Breast epithelium (tissue), 4 donors: ENCODE measurements at regions not wholly inside any gene's neighbourhood (a gene's known extent, or its start where the extent isn't known, plus 50 kb on each side); places are given as distances from the start of the nearest gene placed in this dataset.

Experiments
- DNase-seq, 2 donors: peaks; one replicate each; pipeline ENCODE4 v3.0.0-alpha.2; 2019; ENCODE audit warnings: low spot score in 2 of 2
- H3K27ac ChIP-seq, 2 donors: fragments of 200-600 bp; sonication (generic) in 1 of 2; one replicate each; pipeline ENCODE4 v1.5.1; 2016 to 2019; ENCODE audit warnings: mild to moderate bottlenecking in 1 of 2
- H3K27me3 ChIP-seq, 2 donors: fragments of 200-600 bp; sonication (generic) in 1 of 2; one replicate each; pipeline versions ENCODE4 v1.5.1 to v1.6.0; 2017 to 2019; ENCODE audit warnings: control low read depth in 1 of 2, mild to moderate bottlenecking in 1 of 2
- H3K36me3 ChIP-seq: fragments of 200-600 bp; one replicate; pipeline ENCODE4 v1.5.1; 2019
- H3K4me1 ChIP-seq, 2 donors: fragments of 200-600 bp; sonication (generic); one replicate each; pipeline ENCODE4 v1.5.1; 2016 to 2019; ENCODE audit warnings: control low read depth in 1 of 2
- H3K4me3 ChIP-seq, 3 donors: fragments of 200-600 bp; sonication (generic); 1 replicate in 2 of 3; 2 replicates in 1 of 3; pipeline ENCODE4 v1.5.1; 2016 to 2019; ENCODE audit warnings: mild to moderate bottlenecking in 3 of 3, moderate library complexity in 2 of 3
- H3K9me3 ChIP-seq, 2 donors: fragments of 200-600 bp; sonication (generic) in 1 of 2; one replicate each; pipeline ENCODE4 v1.5.1; 2016 to 2019; ENCODE audit warnings: control low read depth in 1 of 2
- CTCF ChIP-seq, 3 donors: fragments of 450-650 bp; IDR thresholded peaks; one replicate each; pipeline ENCODE4 v1.5.1; 2016 to 2017; ENCODE audit warnings: antibody characterized with exemption in 3 of 3, mild to moderate bottlenecking in 3 of 3, moderate library complexity in 3 of 3
- POLR2A ChIP-seq: fragments of 450-650 bp; IDR thresholded peaks from one replicate; pipeline ENCODE4 v1.6.1; 2016; ENCODE audit warnings: antibody characterized with exemption, mild to moderate bottlenecking, moderate library complexity
- POLR2AphosphoS5 ChIP-seq, 3 donors: sonication (generic); formaldehyde crosslinking; IDR thresholded peaks; one replicate each; pipeline ENCODE4 v1.6.1; 2017; ENCODE audit warnings: antibody characterized with exemption in 3 of 3
- intact Hi-C: fragments of 100-400 bp; cut with DNase I; formaldehyde crosslinking; loops from one replicate; pipeline ENCODE4 v1.15.1; 2023; ENCODE audit warnings: low total_unique reads

- no peak for TF ChIP-seq CTCF (IDR thresholded peaks at IDR 0.05)
- TF ChIP-seq POLR2A = no peak
- no peak for DNase-seq
- intact Hi-C loops = no loop called here
- Histone ChIP-seq H3K4me3 (no peak overlapping the region), H3K27me3 (no peaks in the 10 kb centered on the region), H3K4me1 (no peaks in the 10 kb centered on the region), H3K36me3 (no peaks in the 10 kb centered on the region), H3K9me3 (no peaks in the 10 kb centered on the region), H3K27ac (no peak overlapping the region)
These were observed 310.1 kb downstream of the UTRN start for GRCh38 chr6:144595266-144595665.

GRCh38 chr6:144597511-144597910 is 312.4 kb downstream of the UTRN start:
- Histone ChIP-seq H3K4me3 (no peak overlapping the region), H3K27ac (no peak overlapping the region), H3K27me3 (no peaks in the 10 kb centered on the region), H3K9me3 (no peaks in the 10 kb centered on the region), H3K4me1 (no peaks in the 10 kb centered on the region), H3K36me3 (no peaks in the 10 kb centered on the region)
- intact Hi-C loops = no loop called here
- TF ChIP-seq CTCF (IDR thresholded peaks at IDR 0.05) (no peak), POLR2A (no peak), POLR2AphosphoS5 (IDR thresholded peaks at IDR 0.05) (no peak)
- no peak for DNase-seq

GRCh38 chr6:144599615-144600014 is 314.5 kb downstream of the UTRN start:
- TF ChIP-seq POLR2A = no peak
- no peak for TF ChIP-seq CTCF (IDR thresholded peaks at IDR 0.05)
- TF ChIP-seq POLR2AphosphoS5 (IDR thresholded peaks at IDR 0.05) = no peak
- H3K36me3 ChIP-seq = no peaks in the 10 kb centered on the region
- no peaks in the 10 kb centered on the region for H3K4me1 ChIP-seq
- intact Hi-C loops = no loop called here
- H3K27me3 ChIP-seq = no peaks in the 10 kb centered on the region
- H3K4me3 ChIP-seq = no peak overlapping the region
- no peaks in the 10 kb centered on the region for H3K9me3 ChIP-seq
- no peak overlapping the region for H3K27ac ChIP-seq
- DNase-seq = no peak

GRCh38 chr6:144601221-144601620 is 316.1 kb downstream of the UTRN start:
- Histone ChIP-seq H3K27me3 (no peaks in the 10 kb centered on the region), H3K4me1 (no peaks in the 10 kb centered on the region), H3K27ac (no peak overlapping the region), H3K9me3 (no peaks in the 10 kb centered on the region), H3K36me3 (no peaks in the 10 kb centered on the region), H3K4me3 (no peak overlapping the region)
- intact Hi-C loops = no loop called here
- TF ChIP-seq CTCF (IDR thresholded peaks at IDR 0.05) = no peak
- no peak for TF ChIP-seq POLR2AphosphoS5 (IDR thresholded peaks at IDR 0.05)
- TF ChIP-seq POLR2A = no peak
- DNase-seq = no peak

- Histone ChIP-seq H3K4me3 (no peak overlapping the region), H3K27ac (no peak overlapping the region), H3K27me3 (no peaks in the 10 kb centered on the region), H3K4me1 (no peaks in the 10 kb centered on the region), H3K36me3 (no peaks in the 10 kb centered on the region), H3K9me3 (no peaks in the 10 kb centered on the region)
- TF ChIP-seq POLR2A (no peak), CTCF (IDR thresholded peaks at IDR 0.05) (no peak), POLR2AphosphoS5 (IDR thresholded peaks at IDR 0.05) (no peak)
- intact Hi-C loops = no loop called here
- no peak for DNase-seq
These were observed 317.5 kb downstream of the UTRN start for GRCh38 chr6:144602523-144603180.
